HG02885 (cell line): ENCODE measurements at regions not wholly inside any gene's neighbourhood (a gene's known extent, or its start where the extent isn't known, plus 50 kb on each side); places are given as distances from the start of the nearest gene placed in this dataset.

Source experiments
- ATAC-seq: cut with Tn5 transposase; IDR thresholded peaks from one replicate; pipeline ENCODE4 v1.9.1; 2021; ENCODE audit warnings: mild to moderate bottlenecking; ENCODE audit not compliant: unreplicated experiment, poor library complexity

DNA sequence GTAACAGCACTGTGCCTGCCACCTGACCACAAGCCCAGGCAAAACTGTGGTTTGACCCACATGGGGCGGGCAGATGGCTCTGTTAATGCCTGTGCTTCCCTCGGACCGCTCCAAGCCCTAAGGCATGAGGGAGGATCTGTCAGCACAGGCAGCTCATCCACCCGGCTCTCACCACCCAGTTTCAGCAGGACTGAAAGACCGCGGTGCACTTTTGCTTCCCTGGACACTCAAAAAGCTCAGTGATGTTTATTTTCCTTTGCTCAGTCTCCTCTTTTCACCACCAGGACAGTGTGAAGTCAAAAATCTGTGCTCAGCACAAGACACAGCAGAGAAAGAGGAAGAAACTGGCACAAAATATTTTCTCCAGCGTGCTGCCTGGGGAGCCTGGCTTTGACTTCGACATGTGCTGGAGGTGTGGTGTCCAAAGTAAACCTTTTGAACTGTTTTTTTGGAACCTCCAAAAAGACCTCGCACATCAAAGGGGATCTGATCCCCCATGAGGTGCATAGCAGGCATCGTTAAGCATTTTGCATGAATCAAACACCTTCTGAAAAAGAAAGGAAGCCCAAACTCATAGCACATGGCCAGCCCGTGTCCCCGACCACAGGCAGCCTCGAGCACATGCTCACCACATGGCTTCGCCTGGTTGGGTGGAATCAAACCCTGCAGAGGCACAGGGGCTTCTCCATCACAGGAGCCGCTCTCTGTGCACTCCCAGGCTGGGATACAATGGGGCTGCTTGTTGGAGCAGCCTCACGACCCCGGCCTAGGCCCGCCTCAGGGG, 441.7 kb upstream of the JARID2 start:
- no peak for ATAC-seq

DNA sequence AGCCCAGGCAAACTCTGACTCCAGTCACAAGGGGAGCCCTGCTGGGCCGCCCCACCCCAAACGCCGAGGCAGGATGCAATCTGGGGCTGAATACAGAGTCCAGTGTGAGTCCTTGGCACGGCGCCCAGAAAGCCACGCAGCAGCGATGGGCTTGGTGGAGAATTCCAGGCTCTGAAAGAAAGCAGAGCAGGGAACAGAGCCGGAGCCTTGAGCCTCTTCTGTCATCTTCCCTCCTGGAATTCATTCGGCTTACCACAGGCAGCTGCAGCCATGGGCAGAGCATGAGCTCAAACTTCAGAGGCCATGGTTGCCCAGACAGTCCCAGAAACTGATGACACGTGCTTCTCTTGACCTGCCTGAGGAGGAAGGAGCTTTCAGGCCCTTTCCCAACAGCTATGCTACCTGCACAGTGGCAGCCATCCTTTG, 441.1 kb upstream of the JARID2 start:
- ATAC-seq, result no peak

DNA sequence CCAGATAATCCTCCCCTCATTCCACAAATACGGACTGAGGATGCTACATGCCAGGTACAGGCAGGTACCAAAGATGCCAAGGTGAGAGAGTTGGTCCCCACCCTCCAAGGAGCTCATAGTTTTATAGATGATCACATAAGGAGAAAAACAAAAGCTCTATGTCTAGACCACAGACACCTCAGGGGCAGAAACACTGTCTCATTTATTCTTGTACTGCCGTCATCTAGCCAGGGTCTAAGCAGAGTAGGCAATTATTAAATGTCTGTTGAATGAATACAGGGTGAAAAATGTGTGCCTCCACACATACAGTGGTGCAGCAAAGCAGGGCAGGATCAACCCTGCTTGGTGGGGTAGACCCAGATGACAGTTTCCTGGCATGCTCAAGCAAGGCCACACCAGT, 439.8 kb upstream of the JARID2 start:
- no peak for ATAC-seq

DNA sequence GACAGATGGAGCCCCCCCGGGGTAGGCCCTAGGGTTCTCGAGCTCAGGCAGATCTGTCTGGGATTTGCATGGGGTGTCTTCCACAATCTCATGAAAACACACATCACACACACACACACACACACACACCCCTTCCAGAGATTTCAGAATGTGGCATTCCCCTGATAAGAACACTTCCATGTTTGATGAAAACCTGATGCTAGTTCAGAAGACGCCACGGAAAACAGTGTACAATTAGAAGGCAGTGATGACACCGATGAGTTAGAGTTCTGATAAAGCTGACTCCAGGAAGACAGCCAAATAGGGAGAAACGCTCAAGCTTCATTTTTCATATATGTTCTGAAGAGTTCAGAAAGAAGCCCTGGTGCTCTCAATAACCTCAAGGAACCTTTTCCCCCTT, 438.7 kb upstream of the JARID2 start:
- no peak for ATAC-seq

DNA sequence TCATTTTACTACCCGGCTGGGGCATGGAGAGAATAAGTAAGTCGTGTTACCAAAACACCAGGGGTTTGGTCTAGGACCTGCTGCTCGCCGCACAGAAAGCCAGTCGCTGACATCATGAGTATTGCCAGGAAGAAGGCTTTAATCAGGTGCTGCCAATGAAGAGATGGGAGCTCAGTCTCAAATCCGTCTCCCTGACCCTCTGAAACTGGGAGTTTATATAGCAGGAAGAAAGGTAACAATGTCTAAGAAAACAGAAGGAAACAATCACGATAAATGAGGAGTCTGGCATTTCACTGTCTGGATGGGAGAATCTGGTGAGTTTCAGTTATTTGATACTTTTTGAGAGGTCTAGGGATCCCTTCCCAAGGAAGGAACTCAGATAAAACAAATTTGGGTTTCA, 437.9 kb upstream of the JARID2 start:
- no peak for ATAC-seq

DNA sequence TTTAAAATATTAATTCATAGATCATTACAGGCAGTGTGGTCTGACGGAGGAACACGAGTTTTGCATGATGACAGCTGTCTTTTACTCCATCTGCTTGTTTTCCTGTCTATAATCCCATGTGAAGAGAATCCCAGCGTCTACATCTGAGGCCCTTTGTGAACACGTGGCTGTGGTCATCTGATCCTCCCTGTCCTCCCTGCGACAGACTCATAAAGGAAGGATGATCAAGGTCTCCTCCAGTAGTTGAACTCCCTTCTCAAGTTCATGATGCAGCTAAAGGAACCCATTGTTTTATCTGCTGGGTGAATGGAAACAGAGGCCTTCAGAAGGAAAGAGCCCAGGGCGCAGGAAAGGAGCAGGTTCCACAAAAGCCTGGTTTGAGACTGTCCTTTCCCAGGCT, 435.8 kb upstream of the JARID2 start:
- no peak for ATAC-seq

DNA sequence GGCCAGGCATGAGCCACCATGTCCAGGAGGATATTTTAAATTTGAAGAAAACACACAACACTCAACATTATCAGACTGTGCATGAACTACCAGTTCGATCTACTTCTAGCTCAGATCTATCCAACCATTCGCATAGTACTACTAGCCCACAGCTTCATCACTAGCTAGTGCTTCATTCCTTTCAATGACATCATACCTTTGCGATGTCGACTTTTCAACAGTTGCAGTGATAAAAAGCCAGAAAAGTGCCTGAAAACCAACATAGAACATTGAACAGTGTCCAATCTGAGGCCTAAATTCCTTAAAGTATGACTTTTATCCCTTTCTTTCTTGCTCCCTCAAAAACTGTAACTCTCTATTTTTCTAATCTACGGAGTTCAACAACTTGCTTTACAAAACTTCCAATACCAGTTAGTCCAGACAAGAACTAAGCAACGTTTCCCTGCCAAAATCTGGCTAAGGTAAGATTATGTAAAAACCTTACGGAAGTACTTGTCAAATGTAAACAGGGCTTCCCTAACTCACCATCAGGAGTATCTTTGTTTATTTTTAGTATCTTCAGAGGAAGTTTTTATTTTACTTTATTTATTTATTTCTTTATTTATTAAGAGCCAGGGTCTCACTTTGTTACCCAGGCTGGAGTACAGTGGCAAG, 434.0 kb upstream of the JARID2 start:
- ATAC-seq, result no peak

DNA sequence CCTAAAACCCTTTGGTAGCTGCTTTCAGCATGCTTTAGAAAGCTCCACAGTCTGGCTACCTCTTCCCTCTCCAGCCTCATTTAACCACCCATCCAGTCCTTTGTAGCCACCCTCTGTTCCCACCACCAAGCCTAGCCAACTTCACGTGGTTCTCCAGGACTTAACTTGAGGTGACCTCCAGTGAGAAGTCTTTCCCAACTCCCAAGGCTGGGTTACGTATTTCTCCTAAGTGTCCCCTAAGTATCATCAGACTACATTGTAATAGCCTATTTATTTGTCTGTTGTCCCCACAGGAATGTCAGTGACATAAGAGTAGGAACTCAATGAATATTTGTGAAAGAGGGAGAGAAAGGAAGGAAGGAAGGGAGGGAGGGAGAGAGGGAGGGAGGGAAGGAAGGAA, 431.9 kb upstream of the JARID2 start:
- no peak for ATAC-seq

DNA sequence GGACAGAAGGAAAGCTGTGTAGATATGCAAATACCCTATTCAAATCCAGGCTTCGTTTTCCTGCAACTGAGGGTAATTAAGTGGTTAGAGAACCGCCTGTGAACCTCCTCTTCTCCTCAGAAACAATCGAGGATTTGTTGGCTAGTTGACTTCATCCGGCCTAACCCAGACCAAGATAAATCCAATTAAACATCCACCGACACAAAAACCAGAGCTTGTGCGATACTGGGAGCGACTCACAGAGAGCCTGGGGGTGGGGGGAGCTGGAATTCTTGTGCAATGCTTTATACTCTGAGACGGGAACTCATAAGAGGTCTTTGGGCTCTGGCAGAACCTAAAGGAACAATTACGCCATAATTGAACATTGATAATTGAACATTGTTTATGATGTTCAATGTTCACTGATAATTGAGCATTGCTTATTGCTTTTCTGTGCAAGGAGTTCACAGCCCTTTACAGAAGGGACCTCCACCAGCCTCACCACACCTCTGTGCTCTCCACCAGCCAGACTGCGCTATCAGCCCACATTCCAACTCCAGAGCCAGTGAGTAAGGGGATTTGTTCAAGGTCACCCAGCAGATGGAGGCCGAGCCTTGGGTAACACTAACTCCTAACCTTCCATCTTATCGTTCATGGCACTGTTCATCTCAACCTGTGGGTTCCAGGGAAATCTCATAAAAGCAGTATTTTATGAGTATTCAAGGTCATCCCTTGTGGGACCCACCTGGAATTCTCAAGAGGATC, 429.6 kb upstream of the JARID2 start:
- no peak for ATAC-seq

DNA sequence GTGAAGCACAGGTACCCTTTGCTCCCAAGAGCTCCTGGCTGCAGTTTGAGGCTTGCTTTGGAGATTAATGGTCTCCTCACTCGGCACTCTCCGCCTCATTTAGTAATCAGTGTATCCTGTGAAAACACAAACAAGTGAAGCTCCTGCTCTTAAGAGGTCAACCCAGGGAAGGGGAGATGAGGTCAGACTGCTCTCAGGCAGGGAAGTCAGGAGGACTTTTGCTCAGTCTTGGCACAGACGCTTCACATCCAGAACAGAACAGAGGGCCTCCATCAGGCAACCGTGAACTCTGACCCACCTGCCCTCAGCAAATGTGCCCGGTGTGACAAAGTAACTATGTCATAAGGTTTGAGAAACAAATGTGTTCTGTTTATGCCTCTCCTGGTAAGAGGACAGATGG, 428.8 kb upstream of the JARID2 start:
- no peak for ATAC-seq

DNA sequence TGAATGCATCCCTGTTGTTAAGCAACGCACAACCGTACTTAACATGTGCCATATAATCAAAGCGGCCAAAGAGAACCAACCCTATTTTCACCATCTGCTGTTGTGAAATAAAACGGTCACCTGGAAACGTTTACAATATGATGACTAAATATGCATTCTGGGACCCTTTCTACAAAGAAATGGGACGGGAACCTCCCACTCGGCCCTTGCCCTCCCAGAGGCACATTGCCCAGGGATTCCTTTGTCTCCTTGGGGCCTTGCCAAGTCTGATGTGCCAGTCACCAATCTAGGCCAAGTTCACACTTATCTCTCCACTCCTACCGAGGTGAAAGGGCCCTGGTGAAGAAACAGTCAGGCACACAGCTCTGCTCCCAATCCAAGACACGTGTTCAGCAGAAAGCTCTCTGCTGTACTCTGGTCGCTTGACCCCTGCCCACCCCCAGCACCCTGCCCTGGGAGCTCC, 427.4 kb upstream of the JARID2 start:
- no peak for ATAC-seq

DNA sequence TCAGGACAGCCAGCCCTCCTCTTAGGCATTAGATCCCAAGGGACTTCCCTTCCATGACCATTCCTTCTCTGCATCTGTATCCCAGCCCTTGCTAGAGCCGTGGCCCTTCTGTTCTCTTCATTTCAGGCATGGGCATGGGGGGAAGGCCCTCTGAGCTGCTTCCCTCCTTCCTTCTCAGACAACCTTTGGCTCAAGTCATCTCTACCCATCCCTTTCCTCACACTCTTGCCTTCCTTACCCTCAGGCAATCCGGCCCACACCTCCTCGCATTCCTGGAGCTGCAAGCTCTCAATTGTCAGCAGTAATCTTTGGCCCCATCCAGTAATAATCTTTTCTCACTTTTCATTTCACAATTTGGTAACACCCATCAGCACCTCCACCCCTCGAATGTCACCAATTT, 426.9 kb upstream of the JARID2 start:
- ATAC-seq, result no peak

DNA sequence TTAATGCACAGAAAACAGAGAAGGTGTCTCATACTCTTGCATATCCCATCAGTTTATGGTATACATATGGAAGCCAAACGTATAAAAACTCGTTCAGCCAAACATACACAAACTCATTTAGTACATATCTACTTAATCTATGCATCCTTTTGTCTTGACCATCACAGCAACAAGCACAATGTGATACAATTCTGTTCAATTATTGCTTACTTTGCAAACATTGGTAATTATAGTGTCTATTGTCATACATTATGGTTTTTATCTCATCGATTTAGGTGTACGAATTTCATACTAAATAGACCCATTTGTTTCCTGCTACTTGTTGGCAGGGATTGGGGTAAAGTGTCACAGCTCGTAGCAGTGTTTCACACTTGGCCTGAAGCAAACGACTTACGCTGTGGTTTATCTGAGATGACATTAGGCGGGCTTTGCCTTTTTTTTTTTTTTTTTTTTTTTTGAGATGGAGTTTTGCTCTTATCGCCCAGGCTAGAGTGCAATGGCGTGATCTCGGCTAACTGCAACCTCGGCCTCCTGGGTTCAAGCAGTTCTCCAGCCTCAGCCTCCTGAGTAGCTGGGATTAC, 425.9 kb upstream of the JARID2 start:
- ATAC-seq, result no peak

DNA sequence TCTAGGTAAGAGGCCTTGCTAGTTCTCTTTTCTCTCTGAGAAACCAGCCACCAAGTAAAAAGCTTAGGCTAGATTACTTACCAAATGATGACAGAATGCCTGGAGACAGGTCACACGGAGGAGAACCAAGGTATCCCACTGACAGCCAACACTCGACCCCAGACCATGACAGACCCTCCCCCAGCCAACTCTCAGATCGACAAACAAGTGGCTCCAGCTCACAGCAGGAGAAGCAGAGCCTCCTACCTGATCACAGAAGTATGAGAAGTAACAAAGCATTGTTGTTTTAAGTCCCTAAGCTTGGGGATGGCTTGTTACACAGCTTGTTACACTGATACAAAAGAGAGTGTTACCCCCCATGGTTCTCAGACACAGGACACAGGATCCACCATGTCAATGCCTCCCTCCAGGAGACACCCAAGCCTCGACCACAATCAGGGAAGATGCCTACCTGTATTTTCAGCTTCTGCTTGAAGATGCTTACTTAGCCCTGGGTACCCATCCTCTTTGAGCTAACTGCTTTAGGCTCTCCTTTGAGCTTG, 423.8 kb upstream of the JARID2 start:
- no peak for ATAC-seq

DNA sequence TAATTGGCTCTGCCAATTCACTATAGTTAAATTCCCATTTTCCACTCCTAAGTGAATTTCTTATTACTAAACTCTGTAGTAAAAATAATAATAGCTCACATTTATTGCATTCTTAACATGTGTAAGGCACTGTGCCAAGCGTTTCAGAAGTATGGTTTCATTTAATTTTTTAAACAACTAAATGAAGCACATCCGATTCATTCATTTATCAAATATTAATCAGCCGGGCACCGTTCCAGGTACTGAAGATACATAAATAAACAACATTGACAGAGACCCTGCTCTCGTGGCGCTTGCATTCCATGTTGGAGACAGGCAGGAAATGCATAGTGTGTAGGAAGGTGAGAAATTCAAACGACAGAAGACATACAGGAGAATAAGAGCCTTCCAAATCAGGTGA, 423.2 kb upstream of the JARID2 start:
- no peak for ATAC-seq

DNA sequence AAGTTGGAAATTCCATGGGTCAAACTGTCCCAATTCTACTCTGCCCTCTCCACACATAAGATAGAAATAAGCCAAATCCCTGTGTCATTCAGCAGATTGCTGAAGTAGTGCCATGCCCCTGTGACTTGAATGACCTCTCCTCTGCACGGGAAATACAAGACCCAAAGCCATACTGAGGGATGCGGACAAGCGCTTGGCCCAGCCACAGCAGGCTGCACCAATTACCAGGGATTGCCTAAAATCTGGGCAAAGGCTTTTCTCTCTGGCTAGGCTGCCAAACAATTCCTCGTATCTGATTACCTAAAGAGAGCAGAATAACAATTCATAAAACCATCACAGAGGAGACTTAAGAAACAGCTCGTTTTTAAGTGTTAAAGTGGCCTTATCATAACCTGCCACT, 421.8 kb upstream of the JARID2 start:
- no peak for ATAC-seq

DNA sequence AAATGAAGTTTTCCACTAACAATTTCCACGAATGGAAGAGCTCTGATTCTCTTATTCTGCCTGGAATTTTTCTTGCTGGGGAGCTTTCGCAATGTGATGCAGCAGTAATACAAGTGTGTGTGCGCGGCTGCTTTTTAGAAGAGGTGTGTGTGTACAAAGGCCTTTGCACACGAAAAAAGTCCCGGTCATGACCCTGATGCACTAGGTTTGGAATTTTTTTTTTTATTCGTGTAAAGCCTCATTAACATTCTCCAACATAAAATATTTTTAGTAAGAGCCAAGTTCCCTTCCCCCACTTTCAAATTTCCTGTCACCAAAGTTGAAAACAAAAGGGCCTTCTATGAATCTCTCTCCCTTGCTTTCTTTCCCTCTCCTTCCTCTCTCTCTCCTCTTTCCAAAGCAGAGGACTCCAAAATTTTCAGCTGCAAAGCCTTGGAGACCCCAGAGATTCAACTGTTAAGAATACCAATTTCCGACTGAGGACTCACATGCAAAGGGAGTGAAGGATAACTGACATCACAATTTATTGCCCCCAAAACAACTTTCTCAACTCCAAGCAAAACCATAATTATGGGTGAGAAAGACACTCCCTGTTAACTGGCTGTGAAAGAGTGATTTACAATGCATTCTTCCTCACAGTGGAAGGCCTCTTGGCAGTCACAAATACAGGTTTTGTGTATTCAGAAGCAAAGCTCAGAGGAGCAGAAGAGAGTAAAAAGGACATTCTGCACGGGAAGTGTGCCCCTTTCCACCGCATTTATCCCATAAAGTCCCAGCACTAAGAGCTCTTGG, 421.2 kb upstream of the JARID2 start:
- ATAC-seq, result no peak

DNA sequence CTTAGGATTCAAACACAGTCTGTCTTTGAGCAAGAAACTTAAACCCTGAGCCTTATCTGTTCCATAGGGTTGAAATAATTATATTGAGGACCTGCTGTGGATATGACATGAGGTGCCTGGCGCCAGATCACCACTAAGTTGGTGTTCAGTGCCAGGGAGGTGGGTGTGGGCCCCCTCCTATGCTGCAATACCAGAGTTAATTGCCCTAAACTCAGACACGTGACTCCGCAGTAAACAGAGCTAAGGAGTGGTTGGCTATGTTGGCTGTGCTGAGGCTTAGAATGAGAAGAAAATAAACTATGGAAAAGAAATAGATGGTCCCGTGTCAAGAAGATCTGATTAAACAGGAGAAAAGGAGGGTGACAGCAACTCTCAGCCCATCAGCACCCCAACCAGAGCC, 419.4 kb upstream of the JARID2 start:
- ATAC-seq, result no peak

DNA sequence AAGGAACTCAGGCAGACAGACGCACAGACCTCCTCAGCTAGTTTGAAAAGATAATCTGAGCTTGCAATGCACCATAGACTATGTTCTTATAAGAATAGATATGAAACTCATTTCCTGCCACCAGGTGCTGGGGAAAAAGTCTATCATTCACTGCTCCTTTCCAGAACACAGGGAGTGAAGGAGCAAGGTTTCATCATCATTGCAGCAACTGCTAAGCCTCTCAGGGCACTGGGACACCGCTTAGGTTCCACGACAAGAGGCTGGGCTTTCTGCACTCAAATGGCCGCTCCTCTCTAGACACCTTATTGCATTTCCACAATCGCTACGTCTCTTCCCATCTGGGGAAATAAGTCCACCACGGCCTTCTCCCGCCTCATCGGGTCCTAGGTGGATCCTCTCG, 418.5 kb upstream of the JARID2 start:
- no peak for ATAC-seq

DNA sequence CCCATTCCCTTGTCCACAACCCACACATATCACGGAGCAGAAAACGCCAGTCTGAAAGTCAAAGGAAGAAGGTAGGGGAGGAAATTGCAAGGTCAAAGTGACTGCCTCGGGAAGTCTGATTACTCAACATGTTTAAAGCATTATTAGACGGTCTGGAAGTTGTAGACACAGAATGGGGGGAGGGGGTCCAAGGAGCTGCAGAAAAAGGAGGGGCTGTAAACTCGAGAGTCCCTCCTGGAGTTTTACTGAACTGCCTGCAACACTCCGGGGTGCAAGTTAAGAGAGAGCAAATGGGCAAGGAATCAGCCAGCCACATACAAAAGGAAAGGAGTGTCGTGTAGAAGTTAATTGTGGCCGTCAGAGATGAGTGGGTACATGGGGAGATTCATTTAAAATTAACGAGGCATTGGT, 417.7 kb upstream of the JARID2 start:
- no peak for ATAC-seq
